Ovary (tissue), 7 donors: ENCODE measurements at regions not wholly inside any gene's neighbourhood (a gene's known extent, or its start where the extent isn't known, plus 50 kb on each side); places are given as distances from the start of the nearest gene placed in this dataset.

Experiments used
- DNase-seq, 5 donors: peaks; one replicate each; pipeline ENCODE4 v3.0.0-alpha.2; 2019 to 2020
- H3K27ac ChIP-seq, 2 donors: fragments of 200-600 bp; one replicate each; pipeline versions ENCODE4 v1.5.1 to v1.8.0; 2019 to 2022
- H3K27me3 ChIP-seq: fragments of 200-600 bp; one replicate; pipeline ENCODE4 v1.8.0; 2022
- H3K36me3 ChIP-seq: fragments of 200-600 bp; sonication (generic); one replicate; pipeline ENCODE4 v1.5.1; 2019
- H3K4me1 ChIP-seq: one replicate; pipeline ENCODE4 v1.8.1; 2013; ENCODE audit warnings: mild to moderate bottlenecking, moderate library complexity; ENCODE audit not compliant: insufficient read depth
- H3K4me3 ChIP-seq: fragments of 200-600 bp; sonication (generic); one replicate; pipeline ENCODE4 v1.5.1; 2017
- H3K9me3 ChIP-seq, 2 donors: fragments of 200-600 bp in 1 of 2; sonication (generic) in 1 of 2; one replicate each; pipeline versions ENCODE4 v1.5.1 to v1.8.1; 2013 to 2019; ENCODE audit warnings: mild to moderate bottlenecking in 1 of 2, moderate library complexity in 1 of 2
- EP300 ChIP-seq: sonication (generic); formaldehyde crosslinking; IDR thresholded peaks from one replicate; pipeline ENCODE4 v1.6.1; 2017; ENCODE audit warnings: antibody characterized with exemption
- POLR2A ChIP-seq: fragments of 450-650 bp; IDR thresholded peaks from one replicate; pipeline ENCODE4 v1.6.1; 2017; ENCODE audit warnings: antibody characterized with exemption, mild to moderate bottlenecking, moderate library complexity
- WGBS, 3 donors: extraction: QIAGEN DNeasy Blood & Tissue Kit in 1 of 3; methylation state at CpG; one replicate each; pipeline versions ENCODE4 v1.1.5 to v1.1.7; 2013 to 2017; 5-methylcytosine and 5-hydroxymethylcytosine counted together
- intact Hi-C, 4 donors: fragments of 100-400 bp; cut with DNase I; formaldehyde crosslinking; loops; one replicate each; pipeline versions ENCODE4 v1.11.0 to v1.15.1; 2022 to 2023
- TF ChIP-seq, protein P1 (sequence below), 3 donors: fragments of 450-650 bp in 2 of 3; fragments of 200-600 bp in 1 of 3; IDR thresholded peaks; one replicate each; pipeline versions ENCODE4 v1.5.1 to v1.8.0; 2016 to 2022; ENCODE audit warnings: antibody characterized with exemption in 3 of 3, mild to moderate bottlenecking in 1 of 3
- donor health status: DM: no; HTN: no; CAD: no; lungs with moderate emphysema.
- donor health status: DM: no; HTN: no; CAD: no.
- donor health status: Bipolar disorder and iron deficiency.
- donor health status: DM: no; HTN: no; CAD: no.
- donor health status: DM: yes; HTN: yes; CAD: no.

DNA sequence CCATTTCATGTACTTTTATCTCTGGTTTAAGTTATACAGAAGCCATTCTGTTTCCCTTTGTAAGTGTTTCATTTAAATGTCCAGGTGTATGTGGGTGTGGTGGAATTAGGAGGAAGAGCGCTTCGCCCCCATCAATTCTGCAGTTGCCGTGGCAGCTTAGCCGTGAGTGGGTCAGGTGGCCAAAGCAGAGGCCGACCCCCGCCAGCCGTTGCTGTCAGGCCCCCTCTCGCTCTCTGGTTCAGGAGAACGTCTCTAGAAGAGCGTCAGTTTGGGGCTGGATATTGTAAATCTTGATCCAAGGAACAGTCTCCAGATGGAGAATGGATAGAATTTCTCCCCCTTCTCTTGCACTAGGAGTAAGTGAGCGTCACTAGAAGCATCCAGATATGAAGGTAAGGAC is 367.4 kb downstream of the FOXA2 start:
- intact Hi-C loops, result no loop called here
- H3K4me1 ChIP-seq, result no peaks in the 10 kb centered on the region
- H3K27me3 ChIP-seq, result no peaks in the 10 kb centered on the region
- H3K9me3 ChIP-seq, result no peaks in the 10 kb centered on the region
- DNase-seq, result no peak
- TF ChIP-seq POLR2A, result no peak
- TF ChIP-seq, protein P1, sequence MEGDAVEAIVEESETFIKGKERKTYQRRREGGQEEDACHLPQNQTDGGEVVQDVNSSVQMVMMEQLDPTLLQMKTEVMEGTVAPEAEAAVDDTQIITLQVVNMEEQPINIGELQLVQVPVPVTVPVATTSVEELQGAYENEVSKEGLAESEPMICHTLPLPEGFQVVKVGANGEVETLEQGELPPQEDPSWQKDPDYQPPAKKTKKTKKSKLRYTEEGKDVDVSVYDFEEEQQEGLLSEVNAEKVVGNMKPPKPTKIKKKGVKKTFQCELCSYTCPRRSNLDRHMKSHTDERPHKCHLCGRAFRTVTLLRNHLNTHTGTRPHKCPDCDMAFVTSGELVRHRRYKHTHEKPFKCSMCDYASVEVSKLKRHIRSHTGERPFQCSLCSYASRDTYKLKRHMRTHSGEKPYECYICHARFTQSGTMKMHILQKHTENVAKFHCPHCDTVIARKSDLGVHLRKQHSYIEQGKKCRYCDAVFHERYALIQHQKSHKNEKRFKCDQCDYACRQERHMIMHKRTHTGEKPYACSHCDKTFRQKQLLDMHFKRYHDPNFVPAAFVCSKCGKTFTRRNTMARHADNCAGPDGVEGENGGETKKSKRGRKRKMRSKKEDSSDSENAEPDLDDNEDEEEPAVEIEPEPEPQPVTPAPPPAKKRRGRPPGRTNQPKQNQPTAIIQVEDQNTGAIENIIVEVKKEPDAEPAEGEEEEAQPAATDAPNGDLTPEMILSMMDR (IDR thresholded peaks at IDR 0.05), result no peak
- no peak for TF ChIP-seq EP300
- H3K4me3 ChIP-seq, result no peak overlapping the region
- WGBS, 3 donors, result 33 to 43% (median 35%) methylated on average over 11 of the region's 11 CpGs
- no peak overlapping the region for H3K27ac ChIP-seq
- H3K36me3 ChIP-seq, result no peaks in the 10 kb centered on the region

DNA sequence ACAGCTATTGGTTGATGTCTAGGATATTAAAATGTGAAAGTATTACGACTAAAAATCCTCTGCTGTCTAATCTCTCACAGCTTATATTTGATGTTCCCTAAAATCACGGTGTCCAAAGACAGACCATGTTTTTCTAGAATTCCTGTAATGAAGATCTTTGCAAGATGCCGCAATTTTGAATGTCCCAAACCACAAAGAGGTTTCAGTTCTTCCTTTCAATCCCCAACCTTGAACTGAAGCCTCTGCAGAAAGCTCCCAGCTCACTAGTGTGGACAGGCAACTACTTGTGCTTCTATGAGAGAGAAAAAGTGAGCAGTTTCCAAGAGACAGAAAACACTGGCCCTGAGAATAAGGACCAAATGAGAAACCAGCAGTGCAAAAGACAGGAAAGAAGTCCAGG is 370.1 kb downstream of the FOXA2 start:
- TF ChIP-seq, protein P1 (IDR thresholded peaks at IDR 0.05), result no peak
- TF ChIP-seq POLR2A, result no peak
- no peak for TF ChIP-seq EP300
- intact Hi-C loops, result no loop called here
- DNase-seq, result no peak
- Histone ChIP-seq H3K27ac (no peak overlapping the region), H3K9me3 (no peaks in the 10 kb centered on the region), H3K4me1 (no peaks in the 10 kb centered on the region), H3K36me3 (no peaks in the 10 kb centered on the region), H3K4me3 (no peak overlapping the region), H3K27me3 (no peaks in the 10 kb centered on the region)
- WGBS, 3 donors, result 70 to 75% (median 73%) methylated on average over 3 of the region's 3 CpGs

DNA sequence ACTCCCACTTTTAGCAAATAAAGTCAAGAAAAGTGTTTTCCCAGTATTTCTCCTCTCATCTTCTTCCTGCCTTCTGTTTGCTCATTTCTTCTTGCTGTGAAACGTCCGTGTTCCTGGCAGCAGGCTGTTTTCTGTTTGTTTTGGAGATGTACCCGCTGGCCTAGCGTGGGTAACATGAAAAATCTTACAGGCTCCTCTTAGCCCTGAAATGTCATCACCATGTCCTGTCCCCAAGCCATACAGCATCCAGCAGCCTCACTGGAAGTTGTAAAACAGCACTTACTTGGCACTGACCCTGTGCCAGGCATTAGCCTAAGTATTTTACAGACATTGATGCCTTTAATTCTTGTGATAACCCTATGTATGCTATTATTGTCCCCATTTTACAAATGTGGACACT is 371.1 kb downstream of the FOXA2 start:
- H3K9me3 ChIP-seq, result no peaks in the 10 kb centered on the region
- no peak overlapping the region for H3K4me3 ChIP-seq
- H3K36me3 ChIP-seq, result no peaks in the 10 kb centered on the region
- WGBS, 3 donors, result 65 to 70% (median 69%) methylated on average over 4 of the region's 4 CpGs
- TF ChIP-seq EP300, result no peak
- TF ChIP-seq, protein P1 (IDR thresholded peaks at IDR 0.05), result no peak
- TF ChIP-seq POLR2A, result no peak
- no peaks in the 10 kb centered on the region for H3K27me3 ChIP-seq
- no peak for DNase-seq
- H3K27ac ChIP-seq, result no peak overlapping the region
- H3K4me1 ChIP-seq, result no peaks in the 10 kb centered on the region
- intact Hi-C loops, result no loop called here

DNA sequence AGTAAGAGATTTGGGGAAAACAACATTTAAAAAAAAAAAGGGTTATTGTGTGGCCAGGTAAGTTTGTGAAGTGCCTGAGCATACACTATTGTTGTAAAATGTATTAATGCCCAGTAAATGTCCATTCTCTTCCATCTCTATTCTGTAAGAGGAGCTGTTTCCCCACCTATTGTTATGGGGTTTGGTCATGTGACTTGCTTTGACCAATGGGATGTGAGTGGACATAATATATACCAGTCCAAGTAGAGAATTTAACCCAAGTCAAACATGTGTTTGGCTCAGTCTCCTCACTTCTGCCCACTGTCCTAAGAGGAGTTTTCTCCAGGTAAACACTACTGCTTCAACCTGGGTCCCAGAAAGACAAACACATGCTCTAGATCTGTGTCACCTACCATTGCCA is 377.1 kb downstream of the FOXA2 start:
- Histone ChIP-seq H3K36me3 (no peaks in the 10 kb centered on the region), H3K4me3 (no peak overlapping the region), H3K9me3 (no peaks in the 10 kb centered on the region), H3K27ac (no peak overlapping the region), H3K27me3 (no peaks in the 10 kb centered on the region), H3K4me1 (no peaks in the 10 kb centered on the region)
- TF ChIP-seq, protein P1 (IDR thresholded peaks at IDR 0.05), result no peak
- TF ChIP-seq POLR2A (no peak), EP300 (no peak)
- intact Hi-C loops, result no loop called here
- no peak for DNase-seq

DNA sequence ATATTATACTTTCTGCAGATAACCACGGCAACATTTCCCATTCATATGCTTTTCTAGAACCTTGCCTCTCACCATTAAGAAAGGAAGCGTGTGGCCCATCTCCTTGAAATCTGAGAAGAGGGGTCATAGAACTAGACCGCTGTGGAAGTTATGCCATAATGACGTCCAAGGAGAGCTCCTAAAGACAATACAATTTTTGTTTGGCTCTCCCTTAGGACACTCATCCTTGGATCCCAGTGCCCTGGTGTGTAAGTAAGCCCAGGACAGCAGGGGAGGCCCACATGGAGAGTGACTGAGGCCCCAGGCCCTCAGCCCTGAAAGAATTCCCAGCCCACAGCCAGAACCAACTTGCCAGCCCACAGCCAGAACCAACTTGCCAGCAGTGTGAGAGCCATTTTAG is 379.6 kb downstream of the FOXA2 start:
- H3K4me1 ChIP-seq, result no peaks in the 10 kb centered on the region
- H3K36me3 ChIP-seq, result no peaks in the 10 kb centered on the region
- H3K27me3 ChIP-seq, result no peaks in the 10 kb centered on the region
- DNase-seq, result no peak
- intact Hi-C loops, result no loop called here
- no peak overlapping the region for H3K4me3 ChIP-seq
- H3K9me3 ChIP-seq, result no peaks in the 10 kb centered on the region
- TF ChIP-seq POLR2A, result no peak
- TF ChIP-seq, protein P1 (IDR thresholded peaks at IDR 0.05), result no peak
- TF ChIP-seq EP300, result no peak
- WGBS, 3 donors, result 58 to 77% (median 75%) methylated on average over 4 of the region's 4 CpGs
- H3K27ac ChIP-seq, result no peak overlapping the region
